Adrenal gland (tissue), 9 donors: ENCODE measurements at regions not wholly inside any gene's neighbourhood (a gene's known extent, or its start where the extent isn't known, plus 50 kb on each side); places are given as distances from the start of the nearest gene placed in this dataset.

Source experiments
- DNase-seq, 7 donors: peaks; one replicate each; pipeline ENCODE4 v3.0.0-alpha.2; 2019 to 2020
- H3K27ac ChIP-seq, 5 donors: fragments of 200-600 bp; sonication (generic) in 4 of 5; 1 replicate in 3 of 5; 2 replicates in 2 of 5; pipeline versions ENCODE4 v1.5.1 to v1.8.0; 2016 to 2020; ENCODE audit warnings: mild to moderate bottlenecking in 1 of 5
- H3K27me3 ChIP-seq: fragments of 200-600 bp; 2 replicates; pipeline ENCODE4 v1.8.0; 2021
- H3K36me3 ChIP-seq, 2 donors: fragments of 200-600 bp; replicated peaks in 1 of 2; 1 replicate in 1 of 2; 2 replicates in 1 of 2; pipeline versions ENCODE4 v1.5.1 to v1.8.0; 2018 to 2022
- H3K4me1 ChIP-seq, 2 donors: fragments of 200-600 bp; replicated peaks in 1 of 2; 1 replicate in 1 of 2; 2 replicates in 1 of 2; pipeline versions ENCODE4 v1.5.1 to v1.8.0; 2018 to 2021
- H3K4me3 ChIP-seq, 4 donors: fragments of 200-600 bp; sonication (generic) in 3 of 4; one replicate each; pipeline ENCODE4 v1.5.1; 2016 to 2018
- H3K9me3 ChIP-seq, 3 donors: fragments of 200-600 bp; sonication (generic) in 1 of 3; replicated peaks in 1 of 3; 1 replicate in 2 of 3; 2 replicates in 1 of 3; pipeline versions ENCODE4 v1.5.1 to v1.8.0; 2016 to 2021
- POLR2A ChIP-seq, 2 donors: fragments of 450-650 bp; IDR thresholded peaks; one replicate each; pipeline ENCODE4 v1.6.1; 2017; ENCODE audit warnings: antibody characterized with exemption in 2 of 2, mild to moderate bottlenecking in 2 of 2, moderate library complexity in 1 of 2
- WGBS, 4 donors: extraction: QIAGEN DNeasy Blood & Tissue Kit in 2 of 4; methylation state at CpG; one replicate each; pipeline versions ENCODE4 v1.1.5 to v1.1.7; 2013 to 2017; 5-methylcytosine and 5-hydroxymethylcytosine counted together
- intact Hi-C, 2 donors: fragments of 100-400 bp; cut with DNase I; formaldehyde crosslinking; loops; one replicate each; pipeline versions ENCODE4 v1.14.1 to v1.15.0; 2022 to 2023
- TF ChIP-seq, protein P1 (sequence below), 6 experiments: fragments of 450-650 bp in 4 of 6; fragments of 200-600 bp in 2 of 6; sonication (generic) in 1 of 6; IDR thresholded peaks; 1 replicate in 5 of 6; 2 replicates in 1 of 6; pipeline versions ENCODE4 v1.5.1 to v1.8.0; 2016 to 2021; ENCODE audit warnings: antibody characterized with exemption in 6 of 6, mild to moderate bottlenecking in 2 of 6, moderate library complexity in 1 of 6
- donor health status: healthy with polysubstance abuse.
- donor health status: Bipolar disorder and iron deficiency.
- donor health status: DM: yes; HTN: yes; CAD: no.
- donor health status: DM: no; HTN: no; CAD: no.
- donor health status: DM: no; HTN: no; CAD: no.

DNA sequence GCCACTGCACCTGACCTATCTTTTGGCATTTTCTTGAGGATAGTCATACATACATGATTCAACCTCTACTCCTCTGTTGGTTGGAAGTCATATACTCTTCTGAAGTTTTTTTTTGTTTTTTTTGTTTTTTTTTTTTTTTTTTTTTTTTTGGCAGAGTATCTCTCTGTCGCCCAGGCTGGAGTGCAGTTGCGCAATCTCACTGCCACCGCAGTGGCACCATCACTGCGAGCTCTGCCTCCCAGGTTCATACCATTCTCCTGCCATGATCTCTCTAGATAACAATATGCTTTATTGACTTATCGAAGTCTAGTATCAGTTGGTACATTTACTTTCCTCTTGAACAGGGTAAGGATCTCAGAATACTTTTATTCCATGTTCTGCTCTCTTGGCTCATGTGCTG lies 224.2 kb upstream of the WSCD1 start:
- intact Hi-C loops, result no loop called here
- no peak for DNase-seq

DNA sequence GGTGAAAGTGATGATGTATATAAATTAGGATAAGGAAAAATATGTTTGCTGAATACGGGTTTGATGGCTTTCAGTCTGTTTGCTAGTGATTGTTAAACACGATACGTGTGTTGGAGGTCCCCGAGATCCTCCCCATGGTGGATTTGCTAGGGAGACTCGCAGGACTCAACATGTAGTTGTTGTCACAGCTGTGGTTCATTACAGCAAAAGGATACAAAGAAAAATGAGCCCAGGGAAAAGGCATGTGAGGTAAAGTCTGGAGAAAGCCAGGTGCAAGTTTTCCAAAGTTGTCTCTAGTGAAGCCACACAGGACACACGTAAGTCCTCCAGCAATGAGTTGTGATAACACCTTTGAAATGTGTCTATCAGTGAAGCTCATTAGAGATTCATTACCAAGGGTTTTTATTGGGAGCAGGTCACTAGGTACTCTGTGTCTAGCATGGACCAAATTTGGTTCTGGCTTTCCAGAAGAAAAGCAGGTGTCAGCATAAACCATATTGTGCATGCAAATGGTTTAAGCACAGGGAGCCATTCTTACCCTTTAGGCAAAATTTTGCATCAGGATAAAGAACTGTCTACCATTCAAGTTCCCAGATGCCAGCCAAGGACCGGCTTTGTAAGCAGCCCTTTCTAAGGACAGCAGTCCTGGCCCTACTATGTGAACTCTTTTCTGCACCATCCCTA lies 215.2 kb upstream of the WSCD1 start:
- Histone ChIP-seq H3K4me3 (no peak overlapping the region), H3K27ac (no peak overlapping the region), H3K27me3 (no peaks in the 10 kb centered on the region), H3K36me3 (no peaks in the 10 kb centered on the region), H3K4me1 (no peaks in the 10 kb centered on the region), H3K9me3 (no peaks in the 10 kb centered on the region)
- no peak for DNase-seq
- WGBS, 4 donors, result 57 to 70% (median 64%) methylated on average over 7 of the region's 7 CpGs
- intact Hi-C loops, result no loop called here
- TF ChIP-seq, protein P1, sequence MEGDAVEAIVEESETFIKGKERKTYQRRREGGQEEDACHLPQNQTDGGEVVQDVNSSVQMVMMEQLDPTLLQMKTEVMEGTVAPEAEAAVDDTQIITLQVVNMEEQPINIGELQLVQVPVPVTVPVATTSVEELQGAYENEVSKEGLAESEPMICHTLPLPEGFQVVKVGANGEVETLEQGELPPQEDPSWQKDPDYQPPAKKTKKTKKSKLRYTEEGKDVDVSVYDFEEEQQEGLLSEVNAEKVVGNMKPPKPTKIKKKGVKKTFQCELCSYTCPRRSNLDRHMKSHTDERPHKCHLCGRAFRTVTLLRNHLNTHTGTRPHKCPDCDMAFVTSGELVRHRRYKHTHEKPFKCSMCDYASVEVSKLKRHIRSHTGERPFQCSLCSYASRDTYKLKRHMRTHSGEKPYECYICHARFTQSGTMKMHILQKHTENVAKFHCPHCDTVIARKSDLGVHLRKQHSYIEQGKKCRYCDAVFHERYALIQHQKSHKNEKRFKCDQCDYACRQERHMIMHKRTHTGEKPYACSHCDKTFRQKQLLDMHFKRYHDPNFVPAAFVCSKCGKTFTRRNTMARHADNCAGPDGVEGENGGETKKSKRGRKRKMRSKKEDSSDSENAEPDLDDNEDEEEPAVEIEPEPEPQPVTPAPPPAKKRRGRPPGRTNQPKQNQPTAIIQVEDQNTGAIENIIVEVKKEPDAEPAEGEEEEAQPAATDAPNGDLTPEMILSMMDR (IDR thresholded peaks at IDR 0.05), result no peak
- TF ChIP-seq POLR2A (IDR thresholded peaks at IDR 0.05), result no peak

More for the DNA sequence above, 224.2 kb upstream of the WSCD1 start:
- no peaks in the 10 kb centered on the region for H3K9me3 ChIP-seq
- H3K36me3 ChIP-seq, result no peaks in the 10 kb centered on the region
- no peak overlapping the region for H3K4me3 ChIP-seq
- TF ChIP-seq, protein P1 (IDR thresholded peaks at IDR 0.05), result no peak
- no peak for TF ChIP-seq POLR2A (IDR thresholded peaks at IDR 0.05)
- H3K27ac ChIP-seq, result no peak overlapping the region
- H3K4me1 ChIP-seq, result no peaks in the 10 kb centered on the region
- 69 to 88% (median 84%) methylated on average over 3 to 5 of the region's 5 CpGs for WGBS, 4 donors
- no peaks in the 10 kb centered on the region for H3K27me3 ChIP-seq

DNA sequence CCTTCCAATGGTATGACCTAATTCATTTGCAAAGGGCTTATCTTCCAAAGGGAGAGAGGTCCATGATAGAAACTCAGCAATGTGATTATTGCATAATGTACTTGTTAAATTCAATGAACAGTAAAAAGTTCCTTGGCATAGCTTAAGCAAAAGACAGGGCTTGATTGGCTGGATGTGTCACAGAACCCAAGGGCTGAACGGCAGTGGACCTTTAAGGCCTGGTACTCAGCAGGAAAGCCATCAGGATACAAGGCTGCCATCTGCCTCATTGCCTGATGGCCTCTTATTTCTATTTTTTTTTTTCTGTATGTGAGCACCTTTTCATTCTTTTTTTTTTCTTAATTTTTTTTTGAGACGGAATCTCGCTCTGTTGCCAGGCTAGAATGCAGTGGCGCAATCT lies 208.9 kb upstream of the WSCD1 start:
- Histone ChIP-seq H3K27me3 (no peaks in the 10 kb centered on the region), H3K4me1 (no peaks in the 10 kb centered on the region), H3K27ac (no peak overlapping the region), H3K36me3 (no peaks in the 10 kb centered on the region), H3K9me3 (no peaks in the 10 kb centered on the region), H3K4me3 (no peak overlapping the region)
- WGBS, 4 donors, result 63 to 88% (median 82%) methylated on average over 4 of the region's 4 CpGs
- peak in 1 of 7 donors; percentile 4 for DNase-seq
- TF ChIP-seq POLR2A (IDR thresholded peaks at IDR 0.05), result no peak
- TF ChIP-seq, protein P1 (IDR thresholded peaks at IDR 0.05), result no peak
- intact Hi-C loops, result no loop called here

DNA sequence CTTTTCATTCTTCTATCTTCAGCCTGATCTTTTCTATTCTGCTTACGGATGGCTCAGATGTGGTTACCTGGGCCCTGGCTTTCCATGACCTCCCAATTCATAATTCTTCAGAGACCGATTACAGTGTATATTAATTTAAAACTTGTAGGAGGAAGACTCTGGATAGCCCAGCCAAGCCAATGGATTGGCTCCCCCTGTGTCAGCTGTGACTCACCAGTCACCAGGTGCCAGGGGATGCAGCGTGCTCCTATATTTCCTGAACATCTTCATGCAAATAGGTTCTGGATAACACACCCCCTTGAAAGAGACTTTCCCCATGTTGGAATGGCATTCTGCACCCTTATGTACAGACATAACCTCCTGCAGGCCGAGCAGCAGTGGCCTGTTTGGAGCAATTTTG lies 208.3 kb upstream of the WSCD1 start:
- 76 to 97% (median 83%) methylated on average over 4 of the region's 4 CpGs for WGBS, 4 donors
- H3K9me3 ChIP-seq, result no peaks in the 10 kb centered on the region
- H3K4me3 ChIP-seq, result no peak overlapping the region
- no peaks in the 10 kb centered on the region for H3K36me3 ChIP-seq
- no peak for DNase-seq
- no peaks in the 10 kb centered on the region for H3K4me1 ChIP-seq
- H3K27ac ChIP-seq, result no peak overlapping the region
- H3K27me3 ChIP-seq, result no peaks in the 10 kb centered on the region
- no peak for TF ChIP-seq POLR2A (IDR thresholded peaks at IDR 0.05)
- TF ChIP-seq, protein P1 (IDR thresholded peaks at IDR 0.05), result no peak
- intact Hi-C loops, result no loop called here
